ENCODE measurements at regions not wholly inside any gene's neighbourhood (a gene's known extent, or its start where the extent isn't known, plus 50 kb on each side); places are given as distances from the start of the nearest gene placed in this dataset.

DNA sequence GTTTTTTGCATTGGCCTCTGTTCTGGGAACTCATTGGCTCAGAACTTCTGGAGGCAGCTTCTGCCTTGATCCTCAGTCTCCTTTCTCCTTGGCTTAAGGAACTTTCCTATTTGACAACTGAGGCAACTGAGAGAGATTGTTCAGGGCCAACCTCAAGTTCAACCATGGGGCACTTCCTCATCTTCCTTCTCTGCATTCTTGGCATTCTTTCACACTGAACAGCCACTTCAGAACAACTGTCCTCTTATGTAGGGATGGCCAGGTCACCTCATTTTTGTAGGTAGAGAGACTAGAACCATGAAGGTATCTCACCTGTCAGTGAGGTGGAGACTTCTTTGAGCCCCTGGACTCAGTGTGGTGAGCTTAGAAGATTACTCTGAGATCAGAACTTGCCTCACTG is 63.0 kb upstream of the NRXN3 start:
- no peak for DNase-seq (ENCODE audit: low spot score)
- TF ChIP-seq, protein P1, sequence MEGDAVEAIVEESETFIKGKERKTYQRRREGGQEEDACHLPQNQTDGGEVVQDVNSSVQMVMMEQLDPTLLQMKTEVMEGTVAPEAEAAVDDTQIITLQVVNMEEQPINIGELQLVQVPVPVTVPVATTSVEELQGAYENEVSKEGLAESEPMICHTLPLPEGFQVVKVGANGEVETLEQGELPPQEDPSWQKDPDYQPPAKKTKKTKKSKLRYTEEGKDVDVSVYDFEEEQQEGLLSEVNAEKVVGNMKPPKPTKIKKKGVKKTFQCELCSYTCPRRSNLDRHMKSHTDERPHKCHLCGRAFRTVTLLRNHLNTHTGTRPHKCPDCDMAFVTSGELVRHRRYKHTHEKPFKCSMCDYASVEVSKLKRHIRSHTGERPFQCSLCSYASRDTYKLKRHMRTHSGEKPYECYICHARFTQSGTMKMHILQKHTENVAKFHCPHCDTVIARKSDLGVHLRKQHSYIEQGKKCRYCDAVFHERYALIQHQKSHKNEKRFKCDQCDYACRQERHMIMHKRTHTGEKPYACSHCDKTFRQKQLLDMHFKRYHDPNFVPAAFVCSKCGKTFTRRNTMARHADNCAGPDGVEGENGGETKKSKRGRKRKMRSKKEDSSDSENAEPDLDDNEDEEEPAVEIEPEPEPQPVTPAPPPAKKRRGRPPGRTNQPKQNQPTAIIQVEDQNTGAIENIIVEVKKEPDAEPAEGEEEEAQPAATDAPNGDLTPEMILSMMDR (IDR thresholded peaks at IDR 0.05; ENCODE audit: extremely low read depth, missing control alignments), result no peak

DNA sequence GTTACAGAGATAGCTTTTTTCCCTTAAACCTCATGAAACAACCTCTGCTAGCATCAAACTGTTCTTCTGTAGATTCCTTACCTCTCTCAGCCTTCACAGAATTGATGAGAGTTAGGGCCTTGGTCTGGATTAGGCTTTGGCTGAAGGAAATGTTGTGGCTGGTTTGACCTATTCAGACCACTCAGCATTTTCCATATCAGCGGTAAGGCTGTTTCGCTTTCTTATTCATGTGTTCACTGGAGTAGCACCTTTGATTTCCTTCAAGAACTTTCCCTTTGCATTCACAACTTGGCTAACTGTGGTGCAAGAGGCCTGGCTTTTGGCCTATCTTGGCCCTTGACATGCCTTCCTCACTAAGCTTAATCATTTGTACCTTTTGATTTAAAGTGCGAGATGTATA is 50.7 kb upstream of the NRXN3 start:
- DNase-seq (ENCODE audit: low spot score), result no peak
- TF ChIP-seq, protein P1 (IDR thresholded peaks at IDR 0.05; ENCODE audit: extremely low read depth, missing control alignments), result no peak
